Nucleus accumbens (tissue), 56 donors: ENCODE measurements at regions not wholly inside any gene's neighbourhood (a gene's known extent, or its start where the extent isn't known, plus 50 kb on each side); places are given as distances from the start of the nearest gene placed in this dataset.

Source experiments
- DNase-seq, 56 donors: peaks; one replicate each; lab custom pipeline; 2025; lab: John Stamatoyannopoulos, UW

DNA sequence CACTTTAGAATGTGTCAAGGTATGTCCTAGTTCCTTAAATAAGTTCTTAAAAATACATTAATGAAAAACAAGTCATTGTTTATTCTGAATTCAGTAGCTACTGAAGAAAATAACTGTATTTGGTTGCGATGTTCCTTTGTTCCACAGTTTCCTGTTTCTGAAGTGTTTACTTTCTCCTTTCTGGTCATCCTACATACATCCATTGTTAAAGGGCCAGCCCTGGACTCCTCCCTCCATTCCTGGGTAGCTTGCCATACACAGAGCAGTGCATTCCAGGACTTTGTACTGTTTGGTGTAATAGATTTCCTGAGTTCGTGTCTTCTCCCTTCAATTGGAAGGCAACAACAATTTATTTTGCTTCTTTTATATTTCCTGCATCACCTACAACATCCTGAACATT lies 845.4 kb upstream of the CXADR start:
- no peak for DNase-seq

GRCh38 chr21:16674949-16675348 lies 837.9 kb upstream of the CXADR start:
- DNase-seq: no peak

DNA sequence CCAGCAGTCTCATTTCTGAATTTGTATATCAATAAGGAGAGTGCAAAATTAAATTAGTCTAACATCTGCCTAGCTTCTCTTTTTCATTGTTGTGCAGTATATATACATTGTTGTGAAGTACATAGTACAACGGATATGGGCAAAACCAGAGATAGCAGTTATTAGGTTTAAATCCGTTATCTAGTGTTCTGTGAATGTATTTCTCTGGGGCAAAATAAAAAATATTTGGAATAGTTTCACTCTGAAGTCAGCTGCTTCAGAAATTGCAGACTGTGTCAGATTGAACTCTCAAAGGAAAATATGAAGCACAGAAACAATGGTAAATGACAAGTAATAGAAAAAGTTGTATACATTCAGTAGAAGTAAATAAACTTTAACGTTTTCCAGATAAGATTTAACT lies 836.5 kb upstream of the CXADR start:
- no peak for DNase-seq

GRCh38 chr21:16678429-16679160 lies 834.2 kb upstream of the CXADR start:
- no peak for DNase-seq

DNA sequence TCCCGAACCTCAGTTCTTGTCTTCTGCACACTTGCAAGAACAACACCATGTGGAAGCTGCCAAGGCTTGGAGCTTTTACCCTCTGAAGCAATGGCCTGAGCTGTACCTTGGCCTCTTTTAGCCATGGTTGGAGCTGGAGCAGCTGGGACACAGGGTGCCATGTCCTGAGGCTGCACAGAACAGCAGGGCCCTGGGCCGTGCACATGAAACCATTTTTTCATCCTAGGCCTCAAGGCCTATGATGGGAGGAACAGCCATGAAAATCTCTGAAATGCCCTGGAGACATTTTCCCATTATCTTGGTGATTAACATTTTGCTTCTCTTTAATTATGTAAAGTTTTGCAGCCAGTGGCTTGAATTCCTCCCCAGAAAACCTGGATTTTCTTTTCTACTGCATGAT lies 817.8 kb upstream of the CXADR start:
- no peak for DNase-seq

DNA sequence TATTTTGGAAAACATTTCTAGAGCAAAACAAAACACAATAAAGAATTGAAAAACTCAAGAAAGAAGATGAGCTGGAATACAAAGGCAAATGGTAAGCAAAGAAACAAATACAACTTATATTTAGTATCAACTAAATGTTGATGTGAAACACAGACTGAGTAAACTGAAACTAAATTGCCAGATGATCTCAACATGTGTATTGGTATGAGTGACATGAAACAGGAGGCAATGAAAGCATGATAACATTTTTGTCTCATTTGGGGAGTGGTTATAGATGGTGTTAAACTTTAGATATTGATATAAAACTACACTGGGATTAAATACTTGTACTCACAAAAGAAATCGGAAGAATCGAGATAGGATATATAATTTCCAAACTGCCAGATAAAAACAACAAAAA lies 805.6 kb upstream of the CXADR start:
- no peak for DNase-seq

DNA sequence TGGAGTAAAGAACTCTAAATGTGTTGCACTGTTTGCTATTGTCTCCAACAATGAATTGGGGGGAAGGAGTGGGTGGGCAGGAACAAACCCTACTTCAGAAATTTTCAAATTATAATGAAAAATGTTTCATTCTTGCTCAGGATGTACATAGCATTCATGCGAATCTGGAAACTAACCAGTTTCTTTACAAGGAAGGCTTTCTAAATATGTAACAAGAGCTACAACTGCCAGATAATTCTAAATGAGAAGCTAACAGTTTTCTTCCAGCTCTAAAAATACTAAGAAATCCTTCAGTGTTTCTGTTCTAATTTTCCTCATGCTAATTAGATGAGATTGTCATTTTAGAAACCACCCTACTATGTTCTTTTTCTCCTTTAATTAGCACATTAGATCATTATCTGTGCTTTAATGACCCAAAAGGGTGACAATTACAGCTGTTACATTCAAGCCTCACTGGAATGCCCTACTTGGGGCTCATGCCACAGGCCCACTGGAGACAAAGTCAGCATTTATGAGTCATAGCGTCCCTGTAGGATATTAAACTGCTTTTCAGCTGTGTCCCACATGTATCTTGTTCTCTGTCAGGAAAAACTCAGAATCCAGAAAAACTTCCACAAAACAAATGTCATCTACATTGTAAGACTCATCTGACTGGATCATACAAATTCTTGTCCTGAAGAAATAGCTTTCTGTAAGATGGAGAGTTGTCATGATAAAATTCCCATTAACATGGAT lies 804.6 kb upstream of the CXADR start:
- no peak for DNase-seq

DNA sequence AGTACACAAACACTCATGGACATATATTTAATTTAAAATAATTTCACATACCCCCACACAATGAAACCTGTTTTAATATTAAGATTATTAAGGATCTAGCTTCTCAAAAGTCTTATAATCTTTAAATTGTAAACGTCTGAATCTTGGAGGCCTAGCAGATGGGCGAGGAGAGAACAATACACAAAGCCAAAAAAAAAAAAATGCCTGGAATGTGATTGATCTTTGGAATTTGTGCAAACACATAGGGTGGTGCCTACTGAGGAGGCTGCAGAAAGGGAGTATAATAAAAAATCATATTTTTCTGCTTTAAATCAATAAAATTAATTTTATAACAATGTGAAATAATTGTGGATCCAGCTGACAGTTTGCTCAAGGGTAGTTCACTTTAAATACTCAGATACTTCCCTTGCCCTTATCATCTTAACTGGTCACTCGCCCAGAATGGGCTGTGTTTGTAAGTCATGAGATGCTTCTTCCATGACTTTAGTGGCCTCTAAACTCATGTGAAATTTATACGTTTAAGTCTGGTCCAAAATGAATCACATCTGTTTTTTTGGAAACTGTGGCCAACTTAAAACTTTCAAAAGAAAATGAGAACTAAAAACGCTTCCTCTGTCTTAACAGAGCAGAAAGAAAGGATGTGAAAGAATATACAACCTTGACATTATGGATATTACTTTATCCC lies 802.8 kb upstream of the CXADR start:
- DNase-seq: no peak

DNA sequence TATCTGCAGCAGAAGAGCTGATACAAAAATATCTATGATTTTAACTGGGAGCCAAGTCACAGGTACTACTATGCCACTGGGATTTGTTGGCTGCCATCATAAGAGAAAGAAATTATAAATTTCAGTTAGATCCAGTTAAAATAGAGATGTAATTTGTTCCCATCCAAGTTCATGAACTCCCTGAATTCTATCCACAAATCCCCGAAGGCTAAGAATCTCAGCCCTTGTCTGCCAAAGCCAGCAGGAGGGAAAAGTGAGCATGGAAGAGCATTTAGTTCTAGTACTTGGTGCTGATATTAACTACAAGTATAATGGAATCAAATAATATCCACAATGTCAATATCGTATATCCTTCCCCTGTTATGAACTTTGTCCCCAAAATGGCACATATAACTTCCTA lies 801.1 kb upstream of the CXADR start:
- DNase-seq: no peak

GRCh38 chr21:16713331-16714117 lies 799.3 kb upstream of the CXADR start:
- DNase-seq: no peak

DNA sequence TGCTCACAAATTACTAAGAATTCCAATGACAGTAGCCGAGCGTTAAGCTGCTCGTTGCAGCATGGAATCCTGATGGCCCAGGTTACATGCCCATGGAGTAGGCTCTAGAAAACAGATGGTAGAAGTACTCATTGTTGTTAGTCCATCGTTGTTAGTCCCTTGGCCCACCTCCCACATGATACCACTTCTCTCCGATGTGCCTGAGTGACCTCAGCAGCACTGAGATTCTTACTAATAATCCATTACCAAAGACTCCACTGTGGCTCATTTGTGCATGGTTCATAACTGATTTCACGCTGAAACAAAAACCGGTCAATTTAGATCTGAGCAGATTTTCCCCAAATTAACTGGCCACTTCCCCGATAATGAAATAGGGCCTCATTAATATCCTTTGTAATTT lies 772.3 kb upstream of the CXADR start:
- no peak for DNase-seq

GRCh38 chr21:16741141-16741665 lies 771.6 kb upstream of the CXADR start:
- peak in 1 of 56 donors; percentile 3 for DNase-seq

DNA sequence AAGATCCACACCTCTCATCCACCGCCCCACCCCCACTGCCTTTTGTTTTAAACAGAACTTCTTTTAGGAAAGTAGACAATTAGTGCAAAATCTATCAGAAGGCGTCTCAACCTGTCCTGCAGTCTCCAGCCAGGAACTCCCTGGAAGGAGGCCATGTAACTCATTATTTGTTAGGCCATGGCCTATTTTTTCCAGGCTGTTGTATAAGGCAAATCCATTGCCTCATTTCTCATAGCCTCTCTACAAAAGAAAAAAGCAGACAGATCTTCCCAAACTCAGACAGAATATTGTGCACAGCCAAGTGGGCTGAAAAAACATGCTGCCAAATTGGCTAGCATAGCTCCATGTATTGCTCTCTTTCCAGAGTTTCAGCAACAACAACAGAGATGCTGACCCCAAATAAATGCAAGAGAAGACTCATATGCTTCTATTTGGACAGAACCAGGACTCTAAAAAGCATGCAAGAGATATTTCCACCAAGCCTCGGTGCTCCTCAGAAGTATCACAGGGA lies 770.7 kb upstream of the CXADR start:
- peak in 14 of 56 donors; percentile 2 to 46 (median 14) for DNase-seq

DNA sequence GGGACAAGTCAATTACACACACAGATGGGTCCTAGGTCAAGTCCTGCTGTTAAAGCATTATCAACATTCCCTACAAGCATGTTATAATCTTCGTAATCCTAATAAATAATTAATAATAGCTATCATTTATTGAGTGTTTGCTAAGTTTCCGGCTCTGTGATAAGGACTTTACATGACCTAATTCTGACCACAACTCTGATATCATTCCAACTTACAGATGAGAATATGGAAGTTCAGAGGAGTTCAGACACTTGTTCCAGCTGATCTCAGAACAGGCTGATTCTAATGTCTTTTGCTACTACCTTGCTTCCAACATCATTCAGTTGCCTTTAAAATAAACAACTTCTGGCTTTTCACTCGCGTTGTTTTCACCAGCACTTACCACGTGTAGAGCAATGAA lies 770.1 kb upstream of the CXADR start:
- no peak for DNase-seq

DNA sequence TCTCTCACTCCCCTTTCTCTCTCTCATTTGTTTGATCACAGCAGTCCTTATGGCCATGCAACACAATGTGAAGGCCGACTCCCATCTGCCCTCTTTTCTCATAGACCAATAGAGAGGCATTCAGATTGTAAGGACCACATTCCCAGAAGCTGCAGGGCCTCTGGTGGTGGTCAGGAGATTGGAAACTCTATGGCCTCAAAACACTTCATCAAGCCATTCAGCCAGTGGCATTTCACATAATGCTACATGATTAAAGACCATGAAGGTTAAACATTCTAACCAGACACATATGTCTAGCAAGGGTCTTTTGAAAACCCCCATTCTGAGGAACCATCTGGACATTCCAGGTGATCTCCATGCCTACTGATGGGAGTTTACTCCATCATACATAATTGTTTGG lies 769.5 kb upstream of the CXADR start:
- DNase-seq: no peak

DNA sequence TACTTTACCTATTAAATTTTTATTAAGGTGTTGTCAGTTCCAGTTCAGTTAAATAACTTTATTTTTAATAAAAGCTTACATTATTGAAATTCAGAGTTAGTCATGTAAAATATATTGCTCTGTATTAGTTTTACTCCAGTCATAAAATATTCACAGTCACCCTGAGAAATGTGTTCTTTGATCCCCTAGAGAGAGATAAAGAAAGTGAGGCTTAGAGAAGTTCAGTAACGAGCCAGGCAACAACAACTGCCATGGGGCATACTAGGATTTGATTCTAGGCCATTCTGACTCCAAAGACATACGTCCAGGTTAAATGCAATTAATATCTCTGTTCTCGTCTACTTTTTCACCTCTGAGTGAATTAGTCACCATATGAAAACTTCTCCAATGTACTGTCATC lies 761.9 kb upstream of the CXADR start:
- DNase-seq: no peak

DNA sequence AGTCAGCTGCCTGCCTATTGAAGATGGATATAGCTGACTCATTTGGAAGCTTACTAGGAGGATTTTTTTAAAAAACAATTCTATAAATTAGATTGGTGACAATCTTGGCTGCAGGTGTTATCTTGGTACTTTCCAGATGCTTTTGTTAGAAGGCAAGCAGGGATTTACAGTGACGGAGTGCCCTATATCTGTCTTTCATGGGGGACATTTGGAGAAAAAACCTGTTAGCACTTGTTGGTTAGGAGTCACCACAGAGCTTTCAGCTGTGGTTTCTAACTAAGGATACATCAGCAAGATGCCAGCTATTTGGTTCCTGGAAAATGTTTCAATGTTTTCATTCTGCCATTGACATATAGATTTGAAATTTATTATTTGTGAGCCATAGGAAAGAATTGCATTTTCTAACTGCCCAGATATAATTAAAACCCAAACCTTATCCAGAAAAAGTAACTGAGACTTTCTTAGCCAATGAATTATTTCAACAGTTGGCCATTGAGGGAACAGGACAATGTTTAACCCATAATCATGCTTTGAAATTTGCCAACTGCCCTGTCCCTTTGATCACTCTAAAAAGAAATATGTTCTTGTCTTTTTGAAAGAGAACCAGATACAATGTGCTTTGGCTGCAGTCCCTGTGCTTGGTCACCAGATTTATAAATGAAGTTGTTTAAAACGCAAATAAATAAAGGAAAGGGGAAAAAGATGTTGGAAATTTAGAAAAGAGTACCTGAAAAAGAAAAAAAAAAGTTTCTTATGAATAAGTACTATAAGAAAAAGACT lies 761.0 kb upstream of the CXADR start:
- no peak for DNase-seq

GRCh38 chr21:16752475-16752857 lies 760.4 kb upstream of the CXADR start:
- no peak for DNase-seq

DNA sequence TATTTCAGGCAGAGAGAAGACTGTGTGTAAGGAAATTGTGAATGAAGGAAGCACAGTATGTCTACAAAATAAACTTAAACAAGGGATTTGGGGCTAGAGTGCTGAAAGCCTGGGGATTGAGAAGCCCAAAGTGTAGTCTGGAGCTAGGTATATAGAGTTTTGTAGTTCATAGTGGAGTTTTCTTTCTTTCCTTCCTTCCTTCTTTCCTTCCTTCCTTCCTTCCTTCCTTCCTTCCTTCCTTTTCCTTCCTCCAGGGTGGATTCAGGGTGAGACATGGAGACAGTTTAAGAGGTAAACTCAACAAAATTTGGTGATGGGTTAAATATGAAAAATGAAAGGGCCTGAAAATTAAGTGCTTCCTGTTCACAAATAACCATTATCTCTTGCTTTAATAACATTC lies 757.8 kb upstream of the CXADR start:
- no peak for DNase-seq

GRCh38 chr21:16767201-16767600 lies 745.6 kb upstream of the CXADR start:
- DNase-seq: no peak
